IPS-NIHi11 (cell line): ENCODE measurements at regions not wholly inside any gene's neighbourhood (a gene's known extent, or its start where the extent isn't known, plus 50 kb on each side); places are given as distances from the start of the nearest gene placed in this dataset.
"Not testable (repeated sequence)": the region's sequence is repeated elsewhere in the genome, so short reads cannot be mapped to it uniquely, and the experiment has no call there.

Experiments
- DNase-seq: peaks from one replicate; pipeline ENCODE4 v3.0.0; 2012; ENCODE audit warnings: mixed read lengths, low spot score

GRCh38 chr18:51522338-51522737 is 324.9 kb upstream of the MEX3C start:
- DNase-seq: peak; percentile 35

DNA sequence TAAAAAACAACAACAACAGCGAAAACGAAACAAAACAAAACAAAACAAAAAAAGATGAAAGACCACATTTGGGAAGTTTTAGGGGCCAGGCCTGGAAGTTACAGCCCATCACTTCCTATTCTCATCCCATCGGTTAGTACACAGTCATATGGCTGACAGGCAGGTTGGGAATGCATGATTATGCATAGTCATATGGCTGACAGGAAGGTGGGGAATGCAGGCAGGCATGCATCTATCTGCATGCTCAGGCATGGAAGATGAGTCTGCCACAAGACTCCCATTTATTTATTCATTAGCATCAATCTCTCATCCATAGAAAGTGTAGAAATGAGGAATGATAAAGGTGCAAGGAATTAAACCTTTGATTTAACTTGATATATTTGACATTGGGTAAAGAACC is 325.3 kb upstream of the MEX3C start:
- no peak for DNase-seq

DNA sequence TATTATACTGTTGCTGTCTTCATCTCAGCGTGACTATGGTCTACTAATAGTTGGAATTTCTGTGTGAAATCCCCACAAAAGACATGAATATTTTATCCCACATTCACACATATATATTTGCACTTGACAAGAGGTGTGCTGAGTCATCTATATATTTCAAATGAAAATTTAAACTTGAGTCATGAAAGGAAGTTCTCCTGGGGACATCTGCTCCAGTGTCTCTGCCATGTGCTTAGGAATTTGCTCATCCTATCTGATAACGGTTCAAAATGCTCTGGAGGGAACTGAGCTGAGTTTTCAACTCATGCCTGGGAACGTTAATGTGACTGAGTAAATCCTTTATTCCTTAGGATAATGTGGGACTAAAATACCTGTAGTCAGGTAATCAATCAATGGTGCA is 326.2 kb upstream of the MEX3C start:
- no peak for DNase-seq

GRCh38 chr18:51525453-51526225 is 328.2 kb upstream of the MEX3C start:
- no peak for DNase-seq

DNA sequence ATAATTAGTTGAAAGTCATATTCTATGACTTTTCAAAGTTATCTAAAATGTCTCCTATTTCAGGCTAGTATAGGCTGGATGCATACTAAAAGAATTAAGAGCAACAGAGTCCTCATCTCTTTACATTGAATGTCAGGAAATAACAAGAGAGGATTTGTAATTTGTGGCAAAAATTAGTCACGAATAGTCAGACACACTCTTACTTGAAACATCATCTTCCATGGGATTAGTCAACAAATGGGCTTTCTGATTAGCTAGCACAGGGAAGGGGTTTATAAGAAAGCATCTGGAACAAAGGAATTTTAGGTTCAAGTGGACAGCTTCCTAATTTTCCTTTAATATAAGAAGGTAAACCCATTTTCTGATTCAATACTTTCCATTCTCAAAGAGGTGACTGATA is 330.3 kb upstream of the MEX3C start:
- DNase-seq: no peak

GRCh38 chr18:51531501-51531900 is 334.0 kb upstream of the MEX3C start:
- no peak for DNase-seq

DNA sequence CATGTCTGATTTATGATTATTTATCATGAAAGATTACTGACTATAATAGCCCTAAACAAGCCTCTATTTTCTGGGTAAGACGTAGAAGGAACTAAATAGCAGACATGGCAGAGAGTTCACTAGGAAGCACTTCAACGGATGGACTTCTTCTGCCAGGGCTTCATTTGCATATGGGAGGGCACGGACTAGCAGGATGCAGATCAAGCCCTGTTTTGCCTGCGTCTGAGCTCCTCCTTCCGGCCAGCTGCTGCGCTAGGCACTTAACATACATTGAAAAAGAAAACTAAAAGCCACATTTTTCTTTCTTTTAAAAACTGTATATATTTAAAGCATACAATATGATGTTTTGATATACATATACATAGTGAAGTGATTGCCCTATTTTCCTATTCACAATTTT is 340.0 kb upstream of the MEX3C start:
- DNase-seq: peak; percentile 53

GRCh38 chr18:51540562-51540961 is 343.1 kb upstream of the MEX3C start:
- no peak for DNase-seq

DNA sequence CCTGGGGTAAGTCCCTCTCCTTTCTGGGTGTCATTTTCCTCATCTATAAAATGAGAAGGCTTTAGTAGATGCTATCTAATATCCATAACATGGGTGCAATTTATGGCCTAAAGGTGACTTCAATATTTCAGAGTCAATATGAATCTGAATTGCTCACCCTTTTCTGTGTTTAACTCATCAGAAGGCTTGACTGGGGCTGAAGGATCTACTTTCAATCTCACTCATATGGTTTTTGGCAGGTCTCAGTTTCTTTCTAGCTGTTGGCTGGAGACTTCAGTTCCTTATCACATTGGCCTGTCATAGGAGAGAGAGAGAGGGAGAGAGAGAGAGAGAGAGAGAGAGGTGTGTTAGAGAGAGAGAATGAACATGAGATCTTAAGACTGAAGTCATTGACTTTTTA is 343.7 kb upstream of the MEX3C start:
- no peak for DNase-seq

DNA sequence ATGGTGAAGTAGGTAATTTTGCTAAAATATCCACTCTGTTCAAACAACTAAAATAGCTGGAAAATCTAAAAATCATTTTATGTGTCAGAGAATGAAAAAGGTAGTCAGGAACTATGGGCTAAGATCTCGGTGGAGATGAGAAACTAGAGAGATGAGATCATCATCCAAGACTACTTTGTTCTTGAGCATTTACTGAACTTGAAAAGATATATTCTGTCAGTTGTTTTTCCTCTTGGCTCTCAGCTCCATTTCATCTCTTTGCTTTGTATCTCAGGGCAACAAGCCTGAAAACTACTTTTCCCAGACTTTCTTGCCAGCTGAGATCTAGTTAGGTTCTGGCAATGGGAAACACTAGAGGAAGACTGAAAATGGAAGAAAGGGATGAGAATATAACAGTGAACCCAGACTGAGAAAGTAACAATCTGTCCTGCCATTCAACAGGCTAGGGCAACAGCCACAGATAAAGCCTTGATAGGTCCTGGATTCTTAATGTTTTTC is 346.2 kb upstream of the MEX3C start:
- no peak for DNase-seq

GRCh38 chr18:51545446-51545845 is 348.0 kb upstream of the MEX3C start:
- DNase-seq: no peak

- DNase-seq: no peak
Observed at GRCh38 chr18:51559198-51559901, 361.9 kb upstream of the MEX3C start.

DNA sequence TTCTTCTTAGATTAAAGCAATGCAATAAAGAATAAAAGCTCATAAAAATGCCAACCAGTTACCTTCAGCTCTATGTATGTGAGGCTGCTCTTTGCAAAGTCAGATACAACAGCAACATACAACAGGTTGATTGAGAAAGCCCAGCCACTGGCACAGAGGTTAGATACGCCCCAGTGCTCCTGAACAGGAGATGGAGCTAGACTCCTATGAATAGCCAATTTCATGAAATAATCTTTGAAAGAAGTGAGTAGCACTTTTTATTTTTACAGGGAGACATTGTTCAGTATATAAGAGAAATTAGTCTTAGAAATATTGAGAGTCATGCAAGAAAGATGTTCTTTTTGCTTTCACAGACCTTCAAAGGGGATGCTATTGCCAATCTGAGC is 362.4 kb upstream of the MEX3C start:
- DNase-seq: no peak

DNA sequence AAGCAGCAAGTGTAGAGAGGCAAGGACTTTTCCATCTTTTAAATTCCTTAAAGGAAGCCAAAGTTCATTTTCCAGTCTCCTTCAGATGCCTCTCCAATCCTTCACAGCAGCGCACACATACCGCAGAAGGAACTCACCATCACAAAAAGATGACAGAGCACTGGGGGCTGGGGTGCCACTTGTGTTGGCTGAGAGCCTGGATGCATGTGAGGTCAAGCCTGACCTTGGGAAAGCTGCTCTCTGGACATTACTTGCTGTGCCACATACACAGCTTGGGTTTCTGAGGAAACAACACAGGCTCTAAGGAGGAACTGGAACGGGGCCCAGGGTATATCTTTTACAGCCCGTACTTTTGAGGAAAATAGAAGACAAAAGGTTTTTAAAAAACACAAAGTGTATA is 364.3 kb upstream of the MEX3C start:
- DNase-seq: no peak

GRCh38 chr18:51562866-51563265 is 365.4 kb upstream of the MEX3C start:
- DNase-seq: no peak

- no peak for DNase-seq
Observed at GRCh38 chr18:51563396-51563795, 365.9 kb upstream of the MEX3C start.

DNA sequence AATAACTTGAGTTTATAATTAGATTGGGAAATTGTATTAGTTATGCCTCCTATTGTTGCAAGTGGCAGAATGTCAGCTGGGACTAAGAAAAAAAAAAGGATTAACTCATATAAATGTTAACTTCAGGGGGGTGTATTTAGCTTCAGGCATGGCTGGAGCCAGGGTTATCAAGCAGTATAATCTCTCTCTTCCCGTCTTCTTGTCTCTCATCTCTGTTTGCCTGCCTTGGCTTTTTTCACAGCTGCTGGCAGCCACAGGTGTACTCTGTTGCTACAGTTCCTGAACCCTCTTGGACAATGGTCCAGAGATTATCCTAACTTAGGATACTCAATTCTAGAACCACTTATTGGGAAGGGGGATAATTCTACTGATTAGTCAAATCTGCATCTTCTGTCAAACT is 370.7 kb upstream of the MEX3C start:
- no peak for DNase-seq

GRCh38 chr18:51569153-51569552 is 371.7 kb upstream of the MEX3C start:
- no peak for DNase-seq

GRCh38 chr18:51569561-51569960 is 372.1 kb upstream of the MEX3C start:
- no peak for DNase-seq

- DNase-seq: not testable (repeated sequence)
Observed at GRCh38 chr18:51570071-51570470, 372.6 kb upstream of the MEX3C start.

DNA sequence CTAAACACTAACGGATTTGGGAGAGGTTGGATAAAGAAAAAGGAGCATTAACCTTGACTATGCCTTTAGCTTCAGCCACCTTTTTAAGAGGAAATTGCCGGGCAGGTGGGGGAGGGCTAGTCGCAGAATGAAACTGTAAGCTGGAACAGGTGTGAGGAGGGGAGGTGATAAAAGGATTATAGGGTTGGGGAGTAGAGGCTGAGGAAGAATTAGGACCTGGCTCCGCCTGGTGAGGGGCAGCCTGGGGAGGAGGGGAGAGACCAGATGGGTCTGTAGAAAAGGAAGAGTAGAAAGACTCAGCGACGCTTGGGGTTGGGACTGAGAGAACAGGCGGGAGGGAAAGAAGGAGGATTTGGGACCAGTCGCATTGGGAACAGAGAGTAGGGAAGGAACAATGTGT is 376.4 kb upstream of the MEX3C start:
- not testable (repeated sequence) for DNase-seq

GRCh38 chr18:51575171-51575570 is 377.7 kb upstream of the MEX3C start:
- DNase-seq: no peak

DNA sequence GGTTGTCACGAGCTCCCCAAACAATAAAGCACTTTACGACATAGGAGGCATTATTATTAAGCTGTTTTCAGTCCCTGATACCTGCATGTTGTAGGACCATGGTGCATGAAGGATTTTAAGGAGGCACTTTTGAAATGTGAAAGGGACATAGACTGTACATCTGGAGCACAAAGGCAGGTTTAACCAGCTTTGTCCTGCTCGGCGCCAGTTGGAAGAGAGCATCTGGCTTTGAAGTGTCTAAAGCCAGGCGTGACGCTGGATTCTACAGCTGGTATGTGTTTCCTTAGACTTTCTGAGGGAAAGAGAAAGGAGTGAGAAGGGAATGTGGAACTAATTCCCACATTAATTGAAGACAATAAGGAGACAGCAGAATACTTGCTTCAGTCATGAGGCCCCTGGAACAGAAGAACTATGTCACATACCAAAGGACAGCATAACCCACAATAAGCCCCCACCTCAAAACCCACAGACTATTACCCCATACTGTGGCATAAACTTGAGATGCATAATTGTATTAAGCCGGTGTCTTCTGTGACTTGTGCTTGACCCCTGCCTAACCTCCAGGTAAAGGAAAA is 381.0 kb upstream of the MEX3C start:
- no peak for DNase-seq
